OCI-LY7 (cell line): ENCODE measurements at regions not wholly inside any gene's neighbourhood (a gene's known extent, or its start where the extent isn't known, plus 50 kb on each side); places are given as distances from the start of the nearest gene placed in this dataset.

Experiments
- BruUV-seq: library from RNA; stranded (reverse); fragments of 400-500 nt; replicated peaks from 2 replicates; lab custom pipeline; 2021; lab: Mats Ljungman, UMichigan
- CTCF ChIA-PET: fragments of 300-600 bp; sonication (Branson Sonifier 250); formaldehyde crosslinking; loops from one replicate; lab custom pipeline; 2022; ENCODE audit warnings: antibody characterized with exemption; ENCODE audit not compliant: unreplicated experiment; lab: Charles Lee
- POLR2A ChIA-PET: fragments of 300-600 bp; sonication (Branson Sonifier 250); formaldehyde crosslinking; loops from one replicate; lab custom pipeline; 2022; ENCODE audit warnings: antibody characterized with exemption; lab: Charles Lee
- DNase-seq: peaks from one replicate; pipeline ENCODE4 v3.0.0-alpha.2; 2015; ENCODE audit warnings: low spot score
- H2AFZ ChIP-seq: fragments of 200-600 bp; sonication (generic), shearing (Covaris generic); 2 replicates; pipeline ENCODE4 v1.6.1; 2014; ENCODE audit warnings: mild to moderate bottlenecking, antibody characterized with exemption, low read length, moderate library complexity
- H3K27ac ChIP-seq: fragments of 200-600 bp; sonication (generic); 2 replicates; pipeline ENCODE4 v1.5.1; 2014; ENCODE audit warnings: mixed run types, low read depth, mild to moderate bottlenecking, moderate library complexity, low read length, inconsistent platforms; ENCODE audit not compliant: poor library complexity, severe bottlenecking
- H3K36me3 ChIP-seq: fragments of 200-600 bp; sonication (generic); 2 replicates; pipeline ENCODE4 v1.6.1; 2014; ENCODE audit warnings: mild to moderate bottlenecking, antibody characterized with exemption, low read length, moderate library complexity, mixed read lengths; ENCODE audit not compliant: insufficient read depth
- H3K4me1 ChIP-seq: fragments of 200-600 bp; sonication (generic); 2 replicates; pipeline ENCODE4 v1.5.1; 2014; ENCODE audit warnings: mild to moderate bottlenecking, low read length; ENCODE audit not compliant: insufficient read depth, poor library complexity, severe bottlenecking
- H3K4me2 ChIP-seq: fragments of 200-600 bp; sonication (generic); 2 replicates; pipeline ENCODE4 v1.6.1; 2014; ENCODE audit warnings: mild to moderate bottlenecking, low read length
- H3K4me3 ChIP-seq: fragments of 200-600 bp; sonication (generic); 2 replicates; pipeline ENCODE4 v1.5.1; 2014; ENCODE audit warnings: mild to moderate bottlenecking, low read depth, low read length; ENCODE audit not compliant: poor library complexity, severe bottlenecking
- H3K79me2 ChIP-seq: fragments of 200-600 bp; sonication (generic); 2 replicates; pipeline ENCODE4 v1.6.1; 2016; ENCODE audit warnings: low read depth, mild to moderate bottlenecking, low read length, moderate library complexity, mixed read lengths; ENCODE audit not compliant: insufficient read depth
- H3K9me2 ChIP-seq: fragments of 200-600 bp; sonication (generic); 2 replicates; pipeline ENCODE4 v1.6.1; 2016; ENCODE audit warnings: mild to moderate bottlenecking, low read length, mixed read lengths; ENCODE audit not compliant: insufficient read depth
- H3K9me3 ChIP-seq: fragments of 200-600 bp; sonication (generic); 2 replicates; pipeline ENCODE4 v1.6.1; 2014; ENCODE audit warnings: mild to moderate bottlenecking, mixed run types, low read length, mixed read lengths
- H4K20me1 ChIP-seq: fragments of 200-600 bp; sonication (generic); 2 replicates; pipeline ENCODE4 v1.6.1; 2014; ENCODE audit warnings: mild to moderate bottlenecking, antibody characterized with exemption, low read length, moderate library complexity, mixed read lengths; ENCODE audit not compliant: insufficient read depth
- EZH2phosphoT487 ChIP-seq: fragments of 200-600 bp; sonication (generic); IDR thresholded peaks from 2 replicates; pipeline ENCODE4 v1.6.1; 2018; ENCODE audit warnings: low read depth, borderline replicate concordance, mild to moderate bottlenecking, mixed run types, antibody characterized with exemption, low read length, moderate library complexity, mixed read lengths
- intact Hi-C: fragments of 100-400 bp; cut with micrococcal nuclease; formaldehyde crosslinking; loops from one replicate; pipeline ENCODE4 v1.10.0; 2022; ENCODE audit not compliant: unreplicated experiment
- TF ChIP-seq, protein P1 (sequence below): fragments of 200-600 bp; sonication (generic); conservative IDR thresholded peaks from 2 replicates; pipeline ENCODE4 v1.5.1; 2014; ENCODE audit warnings: mild to moderate bottlenecking, antibody characterized with exemption, low read length, moderate library complexity, mixed read lengths

DNA sequence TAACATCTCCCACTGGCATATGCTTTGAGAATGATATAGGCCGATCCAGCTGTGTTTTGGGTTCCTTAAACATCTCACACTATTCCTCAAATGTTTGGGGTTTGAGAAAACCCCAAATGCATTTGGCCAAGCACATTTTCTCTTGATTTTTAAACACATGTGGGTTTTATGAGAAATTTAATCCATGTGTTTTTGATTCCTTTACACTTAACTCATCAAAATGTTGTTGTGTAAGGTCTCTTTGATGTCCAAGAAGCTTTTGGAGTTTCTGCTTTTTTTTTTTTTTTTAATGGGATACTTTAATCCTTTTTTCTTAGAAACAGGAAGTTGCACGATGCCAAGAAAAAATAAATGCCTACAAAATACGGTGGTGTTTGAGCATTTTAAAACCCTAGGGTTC is 339.8 kb upstream of the TCF4 start:
- intact Hi-C loops, result no loop called here
- no TSS peak for BruUV-seq
- H2AFZ ChIP-seq, result no peak overlapping the region
- H3K79me2 ChIP-seq, result no peaks in the 10 kb centered on the region
- H4K20me1 ChIP-seq, result no peaks in the 10 kb centered on the region
- H3K36me3 ChIP-seq, result no peaks in the 10 kb centered on the region
- H3K4me3 ChIP-seq, result no peak overlapping the region
- H3K4me1 ChIP-seq, result no peaks in the 10 kb centered on the region
- no peaks in the 10 kb centered on the region for H3K9me3 ChIP-seq
- ChIA-PET POLR2A (no interaction called here), CTCF (no interaction called here)
- H3K9me2 ChIP-seq, result no peaks in the 10 kb centered on the region
- H3K4me2 ChIP-seq, result no peak overlapping the region
- no peak overlapping the region for H3K27ac ChIP-seq
- no peak for DNase-seq
- TF ChIP-seq, protein P1, sequence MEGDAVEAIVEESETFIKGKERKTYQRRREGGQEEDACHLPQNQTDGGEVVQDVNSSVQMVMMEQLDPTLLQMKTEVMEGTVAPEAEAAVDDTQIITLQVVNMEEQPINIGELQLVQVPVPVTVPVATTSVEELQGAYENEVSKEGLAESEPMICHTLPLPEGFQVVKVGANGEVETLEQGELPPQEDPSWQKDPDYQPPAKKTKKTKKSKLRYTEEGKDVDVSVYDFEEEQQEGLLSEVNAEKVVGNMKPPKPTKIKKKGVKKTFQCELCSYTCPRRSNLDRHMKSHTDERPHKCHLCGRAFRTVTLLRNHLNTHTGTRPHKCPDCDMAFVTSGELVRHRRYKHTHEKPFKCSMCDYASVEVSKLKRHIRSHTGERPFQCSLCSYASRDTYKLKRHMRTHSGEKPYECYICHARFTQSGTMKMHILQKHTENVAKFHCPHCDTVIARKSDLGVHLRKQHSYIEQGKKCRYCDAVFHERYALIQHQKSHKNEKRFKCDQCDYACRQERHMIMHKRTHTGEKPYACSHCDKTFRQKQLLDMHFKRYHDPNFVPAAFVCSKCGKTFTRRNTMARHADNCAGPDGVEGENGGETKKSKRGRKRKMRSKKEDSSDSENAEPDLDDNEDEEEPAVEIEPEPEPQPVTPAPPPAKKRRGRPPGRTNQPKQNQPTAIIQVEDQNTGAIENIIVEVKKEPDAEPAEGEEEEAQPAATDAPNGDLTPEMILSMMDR, result no peak
- TF ChIP-seq EZH2phosphoT487, result no peak

DNA sequence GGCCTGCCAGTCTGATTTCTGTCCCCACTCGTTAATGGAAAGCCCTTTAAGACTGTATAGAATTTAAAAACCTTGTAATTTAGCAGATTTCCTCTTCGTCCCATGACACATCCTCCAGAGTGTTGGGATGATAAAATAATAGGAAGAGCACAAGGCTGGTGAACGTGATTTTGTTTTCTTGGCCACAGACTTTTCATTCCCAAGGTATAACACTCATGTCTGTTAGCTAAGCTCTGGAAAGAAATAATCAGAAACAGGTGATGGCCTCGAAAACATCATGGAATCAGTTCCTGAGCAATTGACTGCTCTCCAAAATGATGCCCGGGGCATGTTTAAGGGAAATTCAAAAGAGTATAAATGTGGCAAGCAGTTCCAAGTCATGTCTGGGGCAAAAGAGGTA is 337.8 kb upstream of the TCF4 start:
- no peaks in the 10 kb centered on the region for H3K79me2 ChIP-seq
- TF ChIP-seq, protein P1, result no peak
- no peak for TF ChIP-seq EZH2phosphoT487
- intact Hi-C loops, result no loop called here
- no peaks in the 10 kb centered on the region for H4K20me1 ChIP-seq
- no peak overlapping the region for H3K27ac ChIP-seq
- H3K4me2 ChIP-seq, result no peak overlapping the region
- no peaks in the 10 kb centered on the region for H3K9me2 ChIP-seq
- H3K36me3 ChIP-seq, result no peaks in the 10 kb centered on the region
- no peaks in the 10 kb centered on the region for H3K4me1 ChIP-seq
- ChIA-PET CTCF (no interaction called here), POLR2A (no interaction called here)
- no peak overlapping the region for H2AFZ ChIP-seq
- no peak for DNase-seq
- no peaks in the 10 kb centered on the region for H3K9me3 ChIP-seq
- BruUV-seq, result no TSS peak
- H3K4me3 ChIP-seq, result no peak overlapping the region

DNA sequence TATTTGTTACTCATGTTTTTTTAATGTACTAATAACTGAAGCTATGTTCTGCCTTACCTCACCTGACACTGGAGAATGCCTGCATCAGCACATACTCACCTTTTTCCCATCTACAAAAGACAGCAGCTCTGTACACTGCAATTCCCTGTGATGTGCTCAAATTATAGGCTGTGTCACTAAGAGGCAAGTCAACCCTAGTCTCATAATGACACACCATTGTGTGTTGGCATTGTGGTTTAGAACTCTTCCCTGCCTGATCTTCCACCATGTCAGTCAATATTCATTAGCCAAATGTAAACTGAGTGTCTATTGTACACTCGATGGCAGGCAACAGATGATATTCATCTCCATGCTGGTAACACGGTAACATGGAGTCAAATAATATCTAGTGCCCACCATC is 332.1 kb upstream of the TCF4 start:
- BruUV-seq, result no TSS peak
- Histone ChIP-seq H3K4me3 (no peak overlapping the region), H3K27ac (no peak overlapping the region), H3K36me3 (no peaks in the 10 kb centered on the region), H3K9me3 (no peaks in the 10 kb centered on the region), H3K9me2 (no peaks in the 10 kb centered on the region), H3K4me1 (no peaks in the 10 kb centered on the region), H3K4me2 (no peak overlapping the region), H4K20me1 (no peaks in the 10 kb centered on the region), H2AFZ (no peak overlapping the region), H3K79me2 (no peaks in the 10 kb centered on the region)
- ChIA-PET CTCF (no interaction called here), POLR2A (no interaction called here)
- intact Hi-C loops, result no loop called here
- DNase-seq, result no peak
- no peak for TF ChIP-seq EZH2phosphoT487
- TF ChIP-seq, protein P1, result no peak
